ENCODE measurements at regions not wholly inside any gene's neighbourhood (a gene's known extent, or its start where the extent isn't known, plus 50 kb on each side); places are given as distances from the start of the nearest gene placed in this dataset.

DNA sequence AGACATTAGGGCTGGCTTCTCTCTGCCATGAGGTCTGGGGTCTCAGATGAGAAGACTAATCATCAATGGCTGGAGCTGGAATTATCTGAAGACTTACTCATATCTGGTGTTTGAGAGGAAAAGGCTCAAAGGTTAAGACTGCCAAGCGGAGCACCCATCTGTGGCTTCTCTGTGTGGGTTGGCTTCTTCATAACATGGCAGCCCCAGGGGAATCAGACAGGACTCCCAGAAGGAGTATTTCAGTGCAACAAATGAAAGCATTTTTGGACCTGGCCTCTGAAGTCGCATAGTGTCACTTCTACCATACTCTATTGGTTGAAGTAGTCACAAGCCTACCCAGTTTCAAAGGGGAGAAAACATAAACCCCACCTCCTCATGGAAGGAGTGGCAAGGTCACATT lies 171.8 kb upstream of the KRR1 start:
- no peak for TF ChIP-seq TAF1 (IDR thresholded peaks at IDR 0.05; ENCODE audit: low read depth)
- TF ChIP-seq CREB1 (IDR thresholded peaks at IDR 0.05; ENCODE audit: low read depth), result no peak

Measured in Ishikawa (cell line).